ENCODE measurements at regions not wholly inside any gene's neighbourhood (a gene's known extent, or its start where the extent isn't known, plus 50 kb on each side); places are given as distances from the start of the nearest gene placed in this dataset.

DNA sequence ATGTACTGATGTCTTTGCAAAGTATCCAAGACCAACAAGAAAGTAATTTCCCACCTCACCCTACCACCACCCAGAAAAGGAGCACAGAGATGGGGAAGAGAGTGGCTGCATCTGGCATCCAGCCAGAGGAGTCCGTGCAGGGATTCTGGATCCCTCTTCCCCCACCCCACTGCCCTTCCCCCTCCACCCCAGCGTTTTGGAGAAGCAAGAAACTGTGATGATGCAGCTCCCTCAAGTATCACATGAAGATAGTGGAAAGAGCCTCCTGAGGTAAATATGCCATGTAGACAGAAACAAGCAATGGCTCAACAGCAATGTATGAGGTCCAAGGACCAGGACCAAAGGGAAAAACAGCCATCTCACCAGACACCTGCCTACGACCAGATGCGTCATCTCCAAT, 153.8 kb downstream of the DEPDC1B start:
- Histone ChIP-seq H3K4me3 (ENCODE audit: low read length, poor library complexity, severe bottlenecking) (no peak overlapping the region), H2AFZ (ENCODE audit: low read length) (no peak overlapping the region), H3K27me3 (ENCODE audit: insufficient read depth, low read length, poor library complexity, severe bottlenecking) (no peaks in the 10 kb centered on the region), H3K4me2 (ENCODE audit: low read depth, low read length, poor library complexity, severe bottlenecking) (no peak overlapping the region), H3K9me2 (replicated peaks; ENCODE audit: low read depth, low read length) (no peaks in the 10 kb centered on the region), H3K9me3 (ENCODE audit: insufficient read depth, low read depth, low read length) (no peaks in the 10 kb centered on the region), H3F3A (ENCODE audit: low read depth) (no peaks in the 10 kb centered on the region), H4K20me1 (ENCODE audit: insufficient read depth, low read length, poor library complexity, severe bottlenecking) (no peaks in the 10 kb centered on the region), H3K36me3 (ENCODE audit: insufficient read depth, low read length) (no peaks in the 10 kb centered on the region), H3K79me2 (ENCODE audit: insufficient read depth, low read length) (no peaks in the 10 kb centered on the region), H3K9ac (ENCODE audit: low read depth, low read length, poor library complexity, severe bottlenecking) (no peak overlapping the region), H3K4me1 (ENCODE audit: insufficient read depth, low read length, poor library complexity, severe bottlenecking) (no peaks in the 10 kb centered on the region)
- TF ChIP-seq, protein P1, sequence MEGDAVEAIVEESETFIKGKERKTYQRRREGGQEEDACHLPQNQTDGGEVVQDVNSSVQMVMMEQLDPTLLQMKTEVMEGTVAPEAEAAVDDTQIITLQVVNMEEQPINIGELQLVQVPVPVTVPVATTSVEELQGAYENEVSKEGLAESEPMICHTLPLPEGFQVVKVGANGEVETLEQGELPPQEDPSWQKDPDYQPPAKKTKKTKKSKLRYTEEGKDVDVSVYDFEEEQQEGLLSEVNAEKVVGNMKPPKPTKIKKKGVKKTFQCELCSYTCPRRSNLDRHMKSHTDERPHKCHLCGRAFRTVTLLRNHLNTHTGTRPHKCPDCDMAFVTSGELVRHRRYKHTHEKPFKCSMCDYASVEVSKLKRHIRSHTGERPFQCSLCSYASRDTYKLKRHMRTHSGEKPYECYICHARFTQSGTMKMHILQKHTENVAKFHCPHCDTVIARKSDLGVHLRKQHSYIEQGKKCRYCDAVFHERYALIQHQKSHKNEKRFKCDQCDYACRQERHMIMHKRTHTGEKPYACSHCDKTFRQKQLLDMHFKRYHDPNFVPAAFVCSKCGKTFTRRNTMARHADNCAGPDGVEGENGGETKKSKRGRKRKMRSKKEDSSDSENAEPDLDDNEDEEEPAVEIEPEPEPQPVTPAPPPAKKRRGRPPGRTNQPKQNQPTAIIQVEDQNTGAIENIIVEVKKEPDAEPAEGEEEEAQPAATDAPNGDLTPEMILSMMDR (conservative IDR thresholded peaks at IDR 0.05; ENCODE audit: low read length), result no peak
- TF ChIP-seq EZH2phosphoT487 (IDR thresholded peaks at IDR 0.05; ENCODE audit: borderline replicate concordance), result no peak

DNA sequence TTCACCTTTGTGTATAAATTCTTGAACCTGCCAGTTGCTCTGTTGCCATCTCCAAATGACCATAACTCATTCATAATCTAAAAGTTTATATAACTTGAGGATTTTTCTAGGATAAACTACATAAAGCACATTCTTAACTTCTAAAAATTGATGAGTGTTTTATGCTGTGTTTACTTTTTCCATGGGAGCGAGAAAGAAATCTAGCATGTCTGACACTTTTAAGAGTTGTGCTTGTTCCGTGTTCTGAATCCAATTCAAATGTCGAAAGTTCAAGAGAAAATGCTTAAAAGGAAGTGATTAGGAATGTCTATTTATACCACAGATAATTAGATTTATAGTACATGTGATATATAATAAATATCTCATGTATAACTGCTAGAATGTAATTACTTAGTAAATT, 154.4 kb downstream of the DEPDC1B start:
- Histone ChIP-seq H3K9ac (ENCODE audit: low read depth, low read length, poor library complexity, severe bottlenecking) (no peak overlapping the region), H3F3A (ENCODE audit: low read depth) (no peaks in the 10 kb centered on the region), H4K20me1 (ENCODE audit: insufficient read depth, low read length, poor library complexity, severe bottlenecking) (no peaks in the 10 kb centered on the region), H3K4me3 (ENCODE audit: low read length, poor library complexity, severe bottlenecking) (no peak overlapping the region), H3K4me1 (ENCODE audit: insufficient read depth, low read length, poor library complexity, severe bottlenecking) (no peaks in the 10 kb centered on the region), H2AFZ (ENCODE audit: low read length) (no peak overlapping the region), H3K9me2 (replicated peaks; ENCODE audit: low read depth, low read length) (no peaks in the 10 kb centered on the region), H3K79me2 (ENCODE audit: insufficient read depth, low read length) (no peaks in the 10 kb centered on the region), H3K27me3 (ENCODE audit: insufficient read depth, low read length, poor library complexity, severe bottlenecking) (no peaks in the 10 kb centered on the region), H3K4me2 (ENCODE audit: low read depth, low read length, poor library complexity, severe bottlenecking) (no peak overlapping the region), H3K36me3 (ENCODE audit: insufficient read depth, low read length) (no peaks in the 10 kb centered on the region), H3K9me3 (ENCODE audit: insufficient read depth, low read depth, low read length) (no peaks in the 10 kb centered on the region)
- TF ChIP-seq, protein P1 (conservative IDR thresholded peaks at IDR 0.05; ENCODE audit: low read length), result no peak
- TF ChIP-seq EZH2phosphoT487 (IDR thresholded peaks at IDR 0.05; ENCODE audit: borderline replicate concordance), result no peak

DNA sequence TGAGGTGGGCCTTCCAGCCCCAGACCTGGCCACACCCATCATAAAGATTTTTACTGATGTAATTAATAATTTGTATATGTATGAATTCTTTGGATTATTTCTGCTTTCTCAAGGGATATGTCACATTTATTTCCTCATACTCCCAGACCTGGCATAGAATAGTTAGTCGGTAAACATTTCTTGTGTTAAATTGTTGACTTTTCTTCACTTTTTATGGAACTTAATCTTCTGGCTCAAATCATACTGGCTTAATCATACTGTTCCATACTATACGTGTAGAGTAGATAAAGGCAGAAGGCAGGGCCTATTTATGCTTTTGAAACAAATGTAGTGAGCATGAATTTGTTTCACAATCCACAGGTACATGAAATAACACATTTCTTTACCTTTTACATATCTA, 155.8 kb downstream of the DEPDC1B start:
- H3K9ac ChIP-seq (ENCODE audit: low read depth, low read length, poor library complexity, severe bottlenecking), result no peak overlapping the region
- no peaks in the 10 kb centered on the region for H3K36me3 ChIP-seq (ENCODE audit: insufficient read depth, low read length)
- no peaks in the 10 kb centered on the region for H3K27me3 ChIP-seq (ENCODE audit: insufficient read depth, low read length, poor library complexity, severe bottlenecking)
- no peaks in the 10 kb centered on the region for H3F3A ChIP-seq (ENCODE audit: low read depth)
- no peak for TF ChIP-seq EZH2phosphoT487 (IDR thresholded peaks at IDR 0.05; ENCODE audit: borderline replicate concordance)
- TF ChIP-seq, protein P1 (conservative IDR thresholded peaks at IDR 0.05; ENCODE audit: low read length), result no peak
- H3K4me3 ChIP-seq (ENCODE audit: low read length, poor library complexity, severe bottlenecking), result no peak overlapping the region
- no peaks in the 10 kb centered on the region for H3K79me2 ChIP-seq (ENCODE audit: insufficient read depth, low read length)
- no peaks in the 10 kb centered on the region for H3K9me2 ChIP-seq (replicated peaks; ENCODE audit: low read depth, low read length)
- no peaks in the 10 kb centered on the region for H3K9me3 ChIP-seq (ENCODE audit: insufficient read depth, low read depth, low read length)
- H4K20me1 ChIP-seq (ENCODE audit: insufficient read depth, low read length, poor library complexity, severe bottlenecking), result no peaks in the 10 kb centered on the region
- H3K4me2 ChIP-seq (ENCODE audit: low read depth, low read length, poor library complexity, severe bottlenecking), result no peak overlapping the region
- H3K4me1 ChIP-seq (ENCODE audit: insufficient read depth, low read length, poor library complexity, severe bottlenecking), result peaks cover 9% of the 10 kb centered on the region
- no peak overlapping the region for H2AFZ ChIP-seq (ENCODE audit: low read length)

Data from Loucy (cell line).